ENCODE measurements at regions not wholly inside any gene's neighbourhood (a gene's known extent, or its start where the extent isn't known, plus 50 kb on each side); places are given as distances from the start of the nearest gene placed in this dataset.

DNA sequence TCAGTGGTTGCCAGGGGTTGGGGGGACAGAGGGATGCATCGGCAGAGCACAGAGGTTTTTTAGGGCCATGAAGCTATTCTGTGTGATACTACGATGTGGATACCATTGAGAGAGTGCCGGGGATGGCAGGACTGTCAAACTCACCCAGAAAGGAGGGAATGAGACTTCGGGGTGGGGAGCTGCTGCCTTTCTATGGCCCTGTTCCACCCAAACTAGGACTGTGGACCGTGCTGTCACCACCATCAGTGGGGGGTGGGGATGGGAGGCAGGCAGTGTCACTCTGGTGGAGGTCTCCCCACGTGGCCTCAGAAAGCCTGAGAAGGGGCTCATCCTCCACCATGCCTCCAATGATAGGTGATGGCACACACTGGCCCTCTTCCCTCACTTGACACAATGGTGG is 146.2 kb downstream of the PTPN20 start:
- no peak overlapping the region for H3K27ac ChIP-seq
- H2AFZ ChIP-seq (ENCODE audit: low read depth): no peak overlapping the region
- H3K27me3 ChIP-seq (ENCODE audit: insufficient read depth, low read depth): no peaks in the 10 kb centered on the region
- H3K79me2 ChIP-seq (ENCODE audit: insufficient read depth, low read depth): no peaks in the 10 kb centered on the region
- no peak overlapping the region for H3K9ac ChIP-seq
- H3K4me3 ChIP-seq (IDR thresholded peaks at IDR 0.05; ENCODE audit: insufficient read depth, low read depth, low read length): no peak overlapping the region
- TF ChIP-seq CTCF (conservative IDR thresholded peaks at IDR 0.05; ENCODE audit: low read depth, low read length): no peak
- H4K20me1 ChIP-seq (ENCODE audit: insufficient read depth): no peaks in the 10 kb centered on the region
- H3K4me1 ChIP-seq (ENCODE audit: low read depth, poor library complexity, severe bottlenecking): no peaks in the 10 kb centered on the region
- no peak overlapping the region for H3K4me2 ChIP-seq
- H3K36me3 ChIP-seq (ENCODE audit: insufficient read depth): no peaks in the 10 kb centered on the region

- H3K4me3 ChIP-seq (IDR thresholded peaks at IDR 0.05; ENCODE audit: insufficient read depth, low read depth, low read length): no peak overlapping the region
- no peak overlapping the region for H2AFZ ChIP-seq (ENCODE audit: low read depth)
- H3K4me1 ChIP-seq (ENCODE audit: low read depth, poor library complexity, severe bottlenecking): no peaks in the 10 kb centered on the region
- H4K20me1 ChIP-seq (ENCODE audit: insufficient read depth): no peaks in the 10 kb centered on the region
- H3K27me3 ChIP-seq (ENCODE audit: insufficient read depth, low read depth): no peaks in the 10 kb centered on the region
- H3K36me3 ChIP-seq (ENCODE audit: insufficient read depth): no peaks in the 10 kb centered on the region
- no peak overlapping the region for H3K27ac ChIP-seq
- H3K9ac ChIP-seq: no peak overlapping the region
- H3K79me2 ChIP-seq (ENCODE audit: insufficient read depth, low read depth): no peaks in the 10 kb centered on the region
- no peak overlapping the region for H3K4me2 ChIP-seq
- TF ChIP-seq CTCF (conservative IDR thresholded peaks at IDR 0.05; ENCODE audit: low read depth, low read length): no peak
Observed at GRCh38 chr10:47058032-47058702, 146.9 kb downstream of the PTPN20 start.

- H3K27me3 ChIP-seq (ENCODE audit: insufficient read depth, low read depth): no peaks in the 10 kb centered on the region
- no peak overlapping the region for H2AFZ ChIP-seq (ENCODE audit: low read depth)
- TF ChIP-seq CTCF (conservative IDR thresholded peaks at IDR 0.05; ENCODE audit: low read depth, low read length): no peak
Observed at GRCh38 chr10:47058961-47059391, 147.7 kb downstream of the PTPN20 start.

GRCh38 chr10:47059606-47060311 is 148.5 kb downstream of the PTPN20 start:
- no peaks in the 10 kb centered on the region for H3K79me2 ChIP-seq (ENCODE audit: insufficient read depth, low read depth)
- H3K4me1 ChIP-seq (ENCODE audit: low read depth, poor library complexity, severe bottlenecking): no peaks in the 10 kb centered on the region
- H3K27me3 ChIP-seq (ENCODE audit: insufficient read depth, low read depth): no peaks in the 10 kb centered on the region
- H3K36me3 ChIP-seq (ENCODE audit: insufficient read depth): no peaks in the 10 kb centered on the region
- no peak overlapping the region for H3K27ac ChIP-seq
- H3K4me3 ChIP-seq (IDR thresholded peaks at IDR 0.05; ENCODE audit: insufficient read depth, low read depth, low read length): no peak overlapping the region
- no peaks in the 10 kb centered on the region for H4K20me1 ChIP-seq (ENCODE audit: insufficient read depth)
- H3K9ac ChIP-seq: no peak overlapping the region
- H2AFZ ChIP-seq (ENCODE audit: low read depth): no peak overlapping the region
- no peak overlapping the region for H3K4me2 ChIP-seq
- TF ChIP-seq CTCF (conservative IDR thresholded peaks at IDR 0.05; ENCODE audit: low read depth, low read length): no peak

More at GRCh38 chr10:47058961-47059391, 147.7 kb downstream of the PTPN20 start:
- Histone ChIP-seq H3K4me3 (IDR thresholded peaks at IDR 0.05; ENCODE audit: insufficient read depth, low read depth, low read length) (no peak overlapping the region), H3K4me1 (ENCODE audit: low read depth, poor library complexity, severe bottlenecking) (no peaks in the 10 kb centered on the region), H4K20me1 (ENCODE audit: insufficient read depth) (no peaks in the 10 kb centered on the region), H3K4me2 (no peak overlapping the region), H3K36me3 (ENCODE audit: insufficient read depth) (no peaks in the 10 kb centered on the region), H3K9ac (no peak overlapping the region), H3K27ac (no peak overlapping the region), H3K79me2 (ENCODE audit: insufficient read depth, low read depth) (no peaks in the 10 kb centered on the region)
